ENCODE measurements at regions not wholly inside any gene's neighbourhood (a gene's known extent, or its start where the extent isn't known, plus 50 kb on each side); places are given as distances from the start of the nearest gene placed in this dataset.

DNA sequence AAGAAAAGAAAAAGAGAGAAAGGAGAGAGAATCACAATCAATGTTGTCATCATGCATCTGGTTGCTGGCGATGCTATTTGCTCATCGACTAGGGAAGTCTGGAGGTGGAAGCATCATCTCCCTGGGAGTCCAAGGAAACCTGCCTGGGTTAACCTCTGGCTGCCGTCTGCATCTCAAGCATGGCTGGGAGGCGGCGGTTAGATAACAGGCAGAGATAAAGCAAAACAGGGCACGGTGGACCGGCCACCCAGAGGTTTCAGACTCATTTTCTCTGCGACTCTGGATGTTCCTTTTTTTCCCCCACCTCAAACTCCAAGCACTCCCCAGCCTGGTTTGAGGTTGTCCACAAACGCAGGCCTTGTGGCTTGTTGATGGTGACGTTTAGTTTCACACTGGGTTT is 161.2 kb downstream of the ENGASE start:
- BruUV-seq (replicated peaks): no TSS peak
- Histone ChIP-seq H3K4me3 (replicated peaks in 1 of 3; ENCODE audit: insufficient read depth in 1 of 3, low read depth in 2 of 3, low read length in 3 of 3) (no peak overlapping the region), H3K9me3 (ENCODE audit: low read length) (no peaks in the 10 kb centered on the region), H3K9ac (ENCODE audit: insufficient read depth, low read depth, low read length) (no peak overlapping the region), H4K20me1 (ENCODE audit: insufficient read depth, low read length) (no peaks in the 10 kb centered on the region), H3K4me1 (ENCODE audit: insufficient read depth, low read length) (no peaks in the 10 kb centered on the region), H3K79me2 (ENCODE audit: insufficient read depth, low read length) (no peaks in the 10 kb centered on the region), H3K36me3 (replicated peaks in 1 of 2; ENCODE audit: control insufficient read depth in 1 of 2, insufficient read depth in 2 of 2, low read length in 2 of 2) (no peaks in the 10 kb centered on the region), H3K27ac (ENCODE audit: extremely low read length, insufficient read depth, low read length) (no peak overlapping the region), H3K4me2 (ENCODE audit: low read depth, low read length) (no peak overlapping the region), H2AFZ (ENCODE audit: low read length) (no peak overlapping the region), H3K27me3 (ENCODE audit: control insufficient read depth in 1 of 2, insufficient read depth in 2 of 2, low read length in 2 of 2) (peaks cover 10 to 75% of the 10 kb centered on the region in 2 experiments)
- in situ Hi-C loops (cut with HindIII; ENCODE audit: extremely low pct_ligation_motif_present, low pct_unique_long_range_greater_than_20kb): no loop called here
- WGBS (ENCODE audit: low lambda C conversion rate): 19% methylated on average over 10 of the region's 10 CpGs
- DNase-seq (ENCODE audit: low spot score) (no peak), ATAC-seq (no peak), FAIRE-seq (no peak)
- intact Hi-C loops (cut with micrococcal nuclease; ENCODE audit: unreplicated experiment): no loop called here
- ChIA-PET CTCF (ENCODE audit: low intra/inter-chr PET ratio, low total read pairs) (no interaction called here), POLR2A (no interaction called here)
- no peak for TF ChIP-seq MED13 (CRISPR knock-in tag; IDR thresholded peaks at IDR 0.05)
- TF ChIP-seq TAF15 (IDR thresholded peaks at IDR 0.05; ENCODE audit: low read depth, low read length, poor library complexity, severe bottlenecking): no peak
- TF ChIP-seq, protein P1, sequence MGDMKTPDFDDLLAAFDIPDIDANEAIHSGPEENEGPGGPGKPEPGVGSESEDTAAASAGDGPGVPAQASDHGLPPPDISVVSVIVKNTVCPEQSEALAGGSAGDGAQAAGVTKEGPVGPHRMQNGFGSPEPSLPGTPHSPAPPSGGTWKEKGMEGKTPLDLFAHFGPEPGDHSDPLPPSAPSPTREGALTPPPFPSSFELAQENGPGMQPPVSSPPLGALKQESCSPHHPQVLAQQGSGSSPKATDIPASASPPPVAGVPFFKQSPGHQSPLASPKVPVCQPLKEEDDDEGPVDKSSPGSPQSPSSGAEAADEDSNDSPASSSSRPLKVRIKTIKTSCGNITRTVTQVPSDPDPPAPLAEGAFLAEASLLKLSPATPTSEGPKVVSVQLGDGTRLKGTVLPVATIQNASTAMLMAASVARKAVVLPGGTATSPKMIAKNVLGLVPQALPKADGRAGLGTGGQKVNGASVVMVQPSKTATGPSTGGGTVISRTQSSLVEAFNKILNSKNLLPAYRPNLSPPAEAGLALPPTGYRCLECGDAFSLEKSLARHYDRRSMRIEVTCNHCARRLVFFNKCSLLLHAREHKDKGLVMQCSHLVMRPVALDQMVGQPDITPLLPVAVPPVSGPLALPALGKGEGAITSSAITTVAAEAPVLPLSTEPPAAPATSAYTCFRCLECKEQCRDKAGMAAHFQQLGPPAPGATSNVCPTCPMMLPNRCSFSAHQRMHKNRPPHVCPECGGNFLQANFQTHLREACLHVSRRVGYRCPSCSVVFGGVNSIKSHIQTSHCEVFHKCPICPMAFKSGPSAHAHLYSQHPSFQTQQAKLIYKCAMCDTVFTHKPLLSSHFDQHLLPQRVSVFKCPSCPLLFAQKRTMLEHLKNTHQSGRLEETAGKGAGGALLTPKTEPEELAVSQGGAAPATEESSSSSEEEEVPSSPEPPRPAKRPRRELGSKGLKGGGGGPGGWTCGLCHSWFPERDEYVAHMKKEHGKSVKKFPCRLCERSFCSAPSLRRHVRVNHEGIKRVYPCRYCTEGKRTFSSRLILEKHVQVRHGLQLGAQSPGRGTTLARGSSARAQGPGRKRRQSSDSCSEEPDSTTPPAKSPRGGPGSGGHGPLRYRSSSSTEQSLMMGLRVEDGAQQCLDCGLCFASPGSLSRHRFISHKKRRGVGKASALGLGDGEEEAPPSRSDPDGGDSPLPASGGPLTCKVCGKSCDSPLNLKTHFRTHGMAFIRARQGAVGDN (CRISPR knock-in tag; IDR thresholded peaks at IDR 0.05): no peak
- TF ChIP-seq HMG20A (CRISPR knock-in tag; IDR thresholded peaks at IDR 0.05; ENCODE audit: borderline replicate concordance): no peak
- TF ChIP-seq, protein P2, sequence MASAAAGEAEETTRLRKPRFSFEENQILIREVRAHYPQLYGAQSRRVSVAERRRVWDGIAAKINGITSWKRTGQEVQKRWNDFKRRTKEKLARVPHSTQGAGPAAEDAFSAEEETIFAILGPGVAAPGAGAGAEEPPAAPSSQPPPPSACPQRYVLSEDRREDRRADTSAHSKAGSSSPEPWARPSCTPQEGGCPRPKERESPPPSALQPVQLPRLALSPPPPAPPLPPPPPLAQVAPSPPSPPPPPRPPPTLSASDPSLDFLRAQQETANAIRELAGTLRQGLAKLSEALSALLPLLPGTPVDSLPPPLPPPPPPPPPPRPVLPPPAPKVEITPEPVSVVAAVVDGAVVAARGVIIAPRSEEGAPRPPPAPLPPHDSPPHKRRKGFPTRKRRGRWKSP (CRISPR knock-in tag; IDR thresholded peaks at IDR 0.05): no peak
- TF ChIP-seq PPARG (CRISPR knock-in tag; conservative IDR thresholded peaks at IDR 0.05): no peak
- TF ChIP-seq ZNF563 (CRISPR knock-in tag; IDR thresholded peaks at IDR 0.05): no peak
- no peak for TF ChIP-seq ZNF839 (CRISPR knock-in tag; IDR thresholded peaks at IDR 0.05; ENCODE audit: borderline replicate concordance)
- TF ChIP-seq, protein P3, sequence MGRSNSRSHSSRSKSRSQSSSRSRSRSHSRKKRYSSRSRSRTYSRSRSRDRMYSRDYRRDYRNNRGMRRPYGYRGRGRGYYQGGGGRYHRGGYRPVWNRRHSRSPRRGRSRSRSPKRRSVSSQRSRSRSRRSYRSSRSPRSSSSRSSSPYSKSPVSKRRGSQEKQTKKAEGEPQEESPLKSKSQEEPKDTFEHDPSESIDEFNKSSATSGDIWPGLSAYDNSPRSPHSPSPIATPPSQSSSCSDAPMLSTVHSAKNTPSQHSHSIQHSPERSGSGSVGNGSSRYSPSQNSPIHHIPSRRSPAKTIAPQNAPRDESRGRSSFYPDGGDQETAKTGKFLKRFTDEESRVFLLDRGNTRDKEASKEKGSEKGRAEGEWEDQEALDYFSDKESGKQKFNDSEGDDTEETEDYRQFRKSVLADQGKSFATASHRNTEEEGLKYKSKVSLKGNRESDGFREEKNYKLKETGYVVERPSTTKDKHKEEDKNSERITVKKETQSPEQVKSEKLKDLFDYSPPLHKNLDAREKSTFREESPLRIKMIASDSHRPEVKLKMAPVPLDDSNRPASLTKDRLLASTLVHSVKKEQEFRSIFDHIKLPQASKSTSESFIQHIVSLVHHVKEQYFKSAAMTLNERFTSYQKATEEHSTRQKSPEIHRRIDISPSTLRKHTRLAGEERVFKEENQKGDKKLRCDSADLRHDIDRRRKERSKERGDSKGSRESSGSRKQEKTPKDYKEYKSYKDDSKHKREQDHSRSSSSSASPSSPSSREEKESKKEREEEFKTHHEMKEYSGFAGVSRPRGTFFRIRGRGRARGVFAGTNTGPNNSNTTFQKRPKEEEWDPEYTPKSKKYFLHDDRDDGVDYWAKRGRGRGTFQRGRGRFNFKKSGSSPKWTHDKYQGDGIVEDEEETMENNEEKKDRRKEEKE (IDR thresholded peaks at IDR 0.05): no peak
- TF ChIP-seq FOSL2 (CRISPR knock-in tag; IDR thresholded peaks at IDR 0.05): no peak

Measured in HepG2 (cell line).